Activated CD4-positive, alpha-beta memory T cell treated with anti-CD3 and anti-CD28 coated beads for 36 hours (primary cell): ENCODE measurements at regions not wholly inside any gene's neighbourhood (a gene's known extent, or its start where the extent isn't known, plus 50 kb on each side); places are given as distances from the start of the nearest gene placed in this dataset.

ENCODE experiments used
- CTCF ChIA-PET: fragments of 350-600 bp; sonication (Branson Sonifier 250); formaldehyde crosslinking; loops from one replicate; lab custom pipeline; 2021; ENCODE audit warnings: antibody characterized with exemption, inconsistent platforms; lab: Charles Lee
- POLR2A ChIA-PET: fragments of 350-600 bp; sonication (Branson Sonifier 250); formaldehyde crosslinking; loops from one replicate; lab custom pipeline; 2021; ENCODE audit warnings: antibody characterized with exemption; lab: Charles Lee
- DNase-seq: peaks from one replicate; pipeline ENCODE4 v3.0.0-alpha.2; 2020
- H3K27ac Mint-ChIP-seq: one replicate; pipeline ENCODE4 v1.8.0; 2021; ENCODE audit warnings: mixed read lengths
- H3K27me3 Mint-ChIP-seq: one replicate; pipeline ENCODE4 v1.8.0; 2021; ENCODE audit warnings: mixed read lengths
- H3K36me3 Mint-ChIP-seq: one replicate; pipeline ENCODE4 v1.8.0; 2021; ENCODE audit warnings: mixed read lengths
- H3K4me1 Mint-ChIP-seq: one replicate; pipeline ENCODE4 v1.8.0; 2021; ENCODE audit warnings: low read depth, mixed read lengths
- H3K4me3 Mint-ChIP-seq: one replicate; pipeline ENCODE4 v1.8.0; 2021; ENCODE audit warnings: mild to moderate bottlenecking, mixed read lengths
- H3K9me3 Mint-ChIP-seq: one replicate; pipeline ENCODE4 v1.8.0; 2021; ENCODE audit warnings: mixed read lengths
- intact Hi-C: fragments of 100-400 bp; cut with micrococcal nuclease; formaldehyde crosslinking; loops from one replicate; pipeline ENCODE4 v1.15.1; 2023

- Mint-ChIP-seq H3K4me3 (no peak overlapping the region), H3K9me3 (peaks cover 13% of the 10 kb centered on the region), H3K27me3 (no peaks in the 10 kb centered on the region), H3K36me3 (no peaks in the 10 kb centered on the region), H3K27ac (no peak overlapping the region), H3K4me1 (no peaks in the 10 kb centered on the region)
- ChIA-PET CTCF (no interaction called here), POLR2A (no interaction called here)
- DNase-seq = no peak
- intact Hi-C loops = no loop called here
Measured at GRCh38 chr4:186887291-186887700, 163.6 kb upstream of the FAT1 start.

GRCh38 chr4:186887752-186888151 lies 164.1 kb upstream of the FAT1 start:
- POLR2A ChIA-PET = no interaction called here
- CTCF ChIA-PET = no interaction called here
- no peak for DNase-seq
- H3K4me1 Mint-ChIP-seq = no peaks in the 10 kb centered on the region
- H3K4me3 Mint-ChIP-seq = no peak overlapping the region
- no peaks in the 10 kb centered on the region for H3K36me3 Mint-ChIP-seq
- H3K9me3 Mint-ChIP-seq = peaks cover 13% of the 10 kb centered on the region
- H3K27ac Mint-ChIP-seq = no peak overlapping the region
- H3K27me3 Mint-ChIP-seq = no peaks in the 10 kb centered on the region
- intact Hi-C loops = no loop called here

GRCh38 chr4:186889876-186890643 lies 166.4 kb upstream of the FAT1 start:
- Mint-ChIP-seq H3K9me3 (peaks cover 13% of the 10 kb centered on the region), H3K36me3 (no peaks in the 10 kb centered on the region), H3K4me1 (no peaks in the 10 kb centered on the region), H3K4me3 (no peak overlapping the region), H3K27ac (no peak overlapping the region), H3K27me3 (no peaks in the 10 kb centered on the region)
- DNase-seq = no peak
- ChIA-PET CTCF (no interaction called here), POLR2A (no interaction called here)
- intact Hi-C loops = no loop called here

- H3K36me3 Mint-ChIP-seq = no peaks in the 10 kb centered on the region
- POLR2A ChIA-PET = interaction anchor here (0.6 kb wide), 1 partner anchor 1831 kb away, joined by 5 read pairs; no protein-coding TSS in a partner anchor
- DNase-seq = no peak
- H3K27ac Mint-ChIP-seq = no peak overlapping the region
- peaks cover 20% of the 10 kb centered on the region for H3K9me3 Mint-ChIP-seq
- no peaks in the 10 kb centered on the region for H3K4me1 Mint-ChIP-seq
- intact Hi-C loops = no loop called here
- no peaks in the 10 kb centered on the region for H3K27me3 Mint-ChIP-seq
- CTCF ChIA-PET = interaction anchor here (0.7 kb wide), 1 partner anchor 299 kb away, joined by 4 read pairs; no protein-coding TSS in a partner anchor
- no peak overlapping the region for H3K4me3 Mint-ChIP-seq
Measured at GRCh38 chr4:186891859-186892486, 168.3 kb upstream of the FAT1 start.

DNA sequence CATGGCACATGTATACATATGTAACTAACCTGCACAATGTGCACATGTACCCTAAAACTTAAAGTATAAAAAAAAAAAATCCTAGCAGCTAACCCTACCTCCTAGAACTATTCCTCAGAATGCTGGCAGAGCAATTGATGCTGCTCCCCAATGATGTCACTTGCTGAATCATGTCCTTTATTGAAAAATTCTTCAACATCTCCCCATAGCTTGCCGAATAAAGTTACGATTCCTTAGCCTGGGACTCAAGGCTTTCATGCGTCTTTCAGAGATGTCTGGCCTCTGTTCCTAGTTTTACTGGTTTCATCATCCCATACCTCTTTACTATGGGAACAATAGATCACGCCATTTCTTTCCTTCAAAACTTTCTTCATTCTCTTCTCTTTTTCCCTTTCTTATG lies 174.7 kb upstream of the FAT1 start:
- ChIA-PET CTCF (no interaction called here), POLR2A (no interaction called here)
- intact Hi-C loops = no loop called here
- H3K27ac Mint-ChIP-seq = no peak overlapping the region
- H3K4me1 Mint-ChIP-seq = no peaks in the 10 kb centered on the region
- H3K4me3 Mint-ChIP-seq = no peak overlapping the region
- no peaks in the 10 kb centered on the region for H3K36me3 Mint-ChIP-seq
- no peaks in the 10 kb centered on the region for H3K27me3 Mint-ChIP-seq
- no peak for DNase-seq
- H3K9me3 Mint-ChIP-seq = peaks cover 8% of the 10 kb centered on the region

DNA sequence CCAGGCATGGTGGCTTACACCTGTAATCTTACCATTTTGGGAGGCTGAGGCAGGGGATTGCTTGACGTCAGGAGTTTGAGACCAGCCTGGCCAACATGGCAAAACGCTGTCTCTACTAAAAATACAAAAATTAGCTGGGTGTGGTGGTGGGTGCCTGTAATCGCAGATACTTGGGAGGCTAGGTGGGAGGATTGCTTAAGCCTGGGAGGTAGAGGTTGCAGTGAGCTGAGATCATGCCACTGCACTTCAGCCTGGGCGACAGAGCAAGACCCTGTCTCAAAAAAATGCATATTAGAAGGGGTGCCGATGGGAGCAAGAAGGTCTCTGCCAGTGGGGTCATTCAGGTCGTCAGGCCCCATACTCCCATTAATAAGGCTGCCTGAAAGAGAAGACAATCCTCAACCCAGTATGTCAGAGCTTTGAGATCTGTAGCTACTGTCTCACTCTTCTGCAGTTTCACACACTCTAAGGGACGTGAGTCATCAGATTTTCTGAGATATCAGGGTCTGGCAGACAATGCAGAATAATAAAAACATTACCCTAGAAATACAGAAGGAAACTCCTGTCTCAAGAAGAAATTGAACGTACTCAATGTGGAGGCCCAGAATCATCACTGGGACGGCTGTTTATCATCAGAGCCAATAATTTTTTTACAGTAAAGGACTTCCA lies 176.7 kb upstream of the FAT1 start:
- no peak overlapping the region for H3K27ac Mint-ChIP-seq
- ChIA-PET CTCF (no interaction called here), POLR2A (no interaction called here)
- H3K4me3 Mint-ChIP-seq = no peak overlapping the region
- peaks cover 8% of the 10 kb centered on the region for H3K9me3 Mint-ChIP-seq
- intact Hi-C loops = no loop called here
- no peak for DNase-seq
- no peaks in the 10 kb centered on the region for H3K4me1 Mint-ChIP-seq
- no peaks in the 10 kb centered on the region for H3K36me3 Mint-ChIP-seq
- no peaks in the 10 kb centered on the region for H3K27me3 Mint-ChIP-seq

GRCh38 chr4:186900984-186901383 lies 177.3 kb upstream of the FAT1 start:
- DNase-seq = no peak
- Mint-ChIP-seq H3K4me1 (no peaks in the 10 kb centered on the region), H3K27me3 (no peaks in the 10 kb centered on the region), H3K4me3 (no peak overlapping the region), H3K36me3 (no peaks in the 10 kb centered on the region), H3K27ac (no peak overlapping the region), H3K9me3 (peaks cover 7% of the 10 kb centered on the region)
- ChIA-PET CTCF (no interaction called here), POLR2A (no interaction called here)
- intact Hi-C loops = no loop called here

DNA sequence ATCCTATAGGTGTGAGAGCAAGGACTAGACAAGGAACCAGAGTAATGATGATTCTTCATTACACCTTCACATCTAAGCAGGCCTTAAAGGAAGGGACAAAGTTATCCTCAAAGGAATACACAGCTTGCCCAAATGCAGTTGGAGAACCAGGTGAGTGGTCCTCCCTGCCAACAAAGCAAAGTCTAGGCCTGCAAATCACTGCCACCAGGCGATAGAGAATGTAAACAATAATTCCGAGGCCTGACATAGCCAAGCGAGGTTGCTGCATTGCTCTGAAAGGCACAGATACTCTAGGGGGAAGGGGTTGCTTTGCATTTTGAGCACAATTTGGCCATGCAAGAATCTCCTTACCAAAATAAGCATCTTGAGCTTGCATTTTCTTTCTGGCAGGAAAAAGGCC lies 178.2 kb upstream of the FAT1 start:
- intact Hi-C loops = no loop called here
- POLR2A ChIA-PET = no interaction called here

GRCh38 chr4:186902361-186902760 lies 178.7 kb upstream of the FAT1 start:
- no peak overlapping the region for H3K27ac Mint-ChIP-seq
- intact Hi-C loops = no loop called here
- no peak for DNase-seq
- peaks cover 2% of the 10 kb centered on the region for H3K9me3 Mint-ChIP-seq
- H3K27me3 Mint-ChIP-seq = no peaks in the 10 kb centered on the region
- POLR2A ChIA-PET = no interaction called here
- H3K36me3 Mint-ChIP-seq = no peaks in the 10 kb centered on the region
- no peak overlapping the region for H3K4me3 Mint-ChIP-seq
- no peaks in the 10 kb centered on the region for H3K4me1 Mint-ChIP-seq
- CTCF ChIA-PET = no interaction called here

More for the DNA sequence above, 178.2 kb upstream of the FAT1 start:
- Mint-ChIP-seq H3K4me3 (no peak overlapping the region), H3K27ac (no peak overlapping the region), H3K27me3 (no peaks in the 10 kb centered on the region), H3K36me3 (no peaks in the 10 kb centered on the region), H3K4me1 (no peaks in the 10 kb centered on the region), H3K9me3 (peaks cover 4% of the 10 kb centered on the region)
- CTCF ChIA-PET = no interaction called here
- no peak for DNase-seq

GRCh38 chr4:186904101-186904500 lies 180.4 kb upstream of the FAT1 start:
- CTCF ChIA-PET = no interaction called here
- intact Hi-C loops = no loop called here
- Mint-ChIP-seq H3K27ac (no peak overlapping the region), H3K36me3 (no peaks in the 10 kb centered on the region), H3K4me1 (no peaks in the 10 kb centered on the region), H3K9me3 (peaks cover 7% of the 10 kb centered on the region), H3K4me3 (no peak overlapping the region), H3K27me3 (no peaks in the 10 kb centered on the region)
- DNase-seq = no peak
- POLR2A ChIA-PET = no interaction called here

- Mint-ChIP-seq H3K27ac (no peak overlapping the region), H3K27me3 (no peaks in the 10 kb centered on the region), H3K4me1 (no peaks in the 10 kb centered on the region), H3K36me3 (no peaks in the 10 kb centered on the region), H3K9me3 (peaks cover 7% of the 10 kb centered on the region), H3K4me3 (no peak overlapping the region)
- ChIA-PET CTCF (no interaction called here), POLR2A (no interaction called here)
- intact Hi-C loops = no loop called here
- no peak for DNase-seq
Measured at GRCh38 chr4:186906722-186907121, 183.1 kb upstream of the FAT1 start.

GRCh38 chr4:186910385-186910784 lies 186.7 kb upstream of the FAT1 start:
- no peak for DNase-seq
- Mint-ChIP-seq H3K27ac (no peak overlapping the region), H3K4me3 (no peak overlapping the region), H3K36me3 (no peaks in the 10 kb centered on the region), H3K9me3 (peaks cover 7% of the 10 kb centered on the region), H3K27me3 (no peaks in the 10 kb centered on the region), H3K4me1 (no peaks in the 10 kb centered on the region)
- CTCF ChIA-PET = no interaction called here
- POLR2A ChIA-PET = no interaction called here
- intact Hi-C loops = no loop called here
